PC-3 (cell line): ENCODE measurements at regions not wholly inside any gene's neighbourhood (a gene's known extent, or its start where the extent isn't known, plus 50 kb on each side); places are given as distances from the start of the nearest gene placed in this dataset.

Experiments used
- ATAC-seq: fragments of 200-7000 bp; cut with Tn5 transposase; 2 replicates; pipeline ENCODE4 v1.9.1; 2020; ENCODE audit warnings: mild to moderate bottlenecking, moderate library complexity
- BruUV-seq: library from RNA; stranded (reverse); fragments of 400-500 nt; replicated peaks from 2 replicates; lab custom pipeline; 2021; lab: Mats Ljungman, UMichigan
- CTCF ChIA-PET: fragments of 300-600 bp; sonication (Branson Sonifier 250); formaldehyde crosslinking; loops from one replicate; lab custom pipeline; 2022; ENCODE audit warnings: antibody characterized with exemption; lab: Charles Lee
- POLR2A ChIA-PET: fragments of 300-600 bp; sonication (Branson Sonifier 250); formaldehyde crosslinking; loops from one replicate; lab custom pipeline; 2022; ENCODE audit warnings: antibody characterized with exemption; ENCODE audit not compliant: unreplicated experiment; lab: Charles Lee
- DNase-seq: peaks from one replicate; pipeline ENCODE4 v3.0.0-alpha.2; 2015
- H2AFZ ChIP-seq: fragments of 300-600 bp; sonication (generic); 2 replicates; pipeline ENCODE4 v1.6.0; 2016; ENCODE audit warnings: antibody characterized with exemption, low read length
- H3F3A ChIP-seq: fragments of 300-600 bp; sonication (generic); one replicate; pipeline ENCODE4 v1.6.0; 2017; ENCODE audit warnings: antibody characterized with exemption, low read length, control low read depth, mild to moderate bottlenecking; ENCODE audit not compliant: unreplicated experiment
- H3K27ac ChIP-seq: fragments of 300-600 bp; sonication (generic); 2 replicates; pipeline ENCODE4 v1.5.1; 2016; ENCODE audit warnings: mild to moderate bottlenecking, low read length
- H3K27me3 ChIP-seq: fragments of 300-600 bp; sonication (generic); 2 replicates; pipeline ENCODE4 v1.6.1; 2016; ENCODE audit warnings: low read length, mixed read lengths
- H3K36me3 ChIP-seq: fragments of 300-600 bp; sonication (generic); 2 replicates; pipeline ENCODE4 v1.6.1; 2016; ENCODE audit warnings: low read depth, mixed run types, low read length, mixed read lengths
- H3K4me1 ChIP-seq: fragments of 300-600 bp; sonication (generic); 2 replicates; pipeline ENCODE4 v1.5.1; 2016; ENCODE audit warnings: low read length; ENCODE audit not compliant: insufficient read depth
- H3K4me2 ChIP-seq: fragments of 300-600 bp; sonication (generic); 2 replicates; pipeline ENCODE4 v1.6.0; 2016; ENCODE audit warnings: low read length
- H3K4me3 ChIP-seq: fragments of 300-600 bp; sonication (generic); 2 replicates; pipeline ENCODE4 v1.5.1; 2016; ENCODE audit warnings: mild to moderate bottlenecking, low read length, mixed read lengths
- H3K79me2 ChIP-seq: fragments of 300-600 bp; sonication (generic); 2 replicates; pipeline ENCODE4 v1.6.1; 2017; ENCODE audit warnings: low read length, mixed read lengths
- H3K9ac ChIP-seq: fragments of 300-600 bp; sonication (generic); 2 replicates; pipeline ENCODE4 v1.6.0; 2016; ENCODE audit warnings: mild to moderate bottlenecking, low read length
- H3K9me2 ChIP-seq: fragments of 300-600 bp; sonication (generic); replicated peaks from 2 replicates; pipeline ENCODE4 v1.6.1; 2016; ENCODE audit warnings: mixed run types, low read length, mixed read lengths
- H3K9me3 ChIP-seq: fragments of 300-600 bp; sonication (generic); 2 replicates; pipeline ENCODE4 v1.6.1; 2016; ENCODE audit warnings: low read length, mixed read lengths
- H4K20me1 ChIP-seq: fragments of 300-600 bp; sonication (generic); 2 replicates; pipeline ENCODE4 v1.6.1; 2016; ENCODE audit warnings: low read length, mixed read lengths
- EZH2 ChIP-seq: fragments of 300-600 bp; sonication (generic); IDR thresholded peaks from one replicate; pipeline ENCODE4 v1.6.1; 2017; ENCODE audit warnings: antibody characterized with exemption, mild to moderate bottlenecking, low read length; ENCODE audit not compliant: unreplicated experiment
- EZH2phosphoT487 ChIP-seq: fragments of 300-600 bp; sonication (generic); IDR thresholded peaks from 2 replicates; pipeline ENCODE4 v1.6.1; 2018; ENCODE audit warnings: mild to moderate bottlenecking, antibody characterized with exemption, low read length, borderline replicate concordance
- intact Hi-C: fragments of 100-400 bp; cut with micrococcal nuclease; formaldehyde crosslinking; loops from 2 replicates; pipeline ENCODE4 v1.9.0; 2023
- TF ChIP-seq, protein P1 (sequence below): fragments of 300-600 bp; sonication (generic); conservative IDR thresholded peaks from 2 replicates; pipeline ENCODE4 v1.5.1; 2017; ENCODE audit warnings: antibody characterized with exemption, low read depth, mild to moderate bottlenecking, low read length

DNA sequence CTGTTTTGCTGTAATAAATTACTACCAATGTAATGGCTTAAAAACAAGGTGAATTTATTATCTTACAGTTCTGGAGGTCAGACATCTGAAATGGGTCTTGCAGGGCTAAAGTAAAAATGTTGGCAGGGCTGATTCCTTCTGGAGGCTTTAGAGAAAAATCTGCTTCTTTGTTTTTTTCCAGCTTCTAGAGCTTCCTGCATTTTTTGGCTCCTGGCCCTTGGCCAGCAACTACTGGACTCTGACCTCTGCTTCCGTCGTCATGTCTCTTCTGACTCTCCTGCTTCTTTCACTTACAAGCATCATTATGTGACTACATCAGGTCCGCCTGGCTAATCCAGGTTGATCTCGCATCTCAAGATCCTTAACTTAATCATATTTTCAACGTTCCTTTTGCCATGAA, 350.9 kb downstream of the S1PR1 start:
- Histone ChIP-seq H3K9me3 (no peaks in the 10 kb centered on the region), H2AFZ (no peak overlapping the region), H3K79me2 (no peaks in the 10 kb centered on the region), H3K36me3 (no peaks in the 10 kb centered on the region), H3K27ac (no peak overlapping the region), H3K9me2 (no peaks in the 10 kb centered on the region), H4K20me1 (no peaks in the 10 kb centered on the region), H3K4me2 (no peak overlapping the region), H3F3A (no peaks in the 10 kb centered on the region), H3K9ac (no peak overlapping the region), H3K4me1 (no peaks in the 10 kb centered on the region), H3K4me3 (no peak overlapping the region), H3K27me3 (peaks cover 40% of the 10 kb centered on the region)
- DNase-seq: no peak
- no TSS peak for BruUV-seq
- ChIA-PET CTCF (no interaction called here), POLR2A (no interaction called here)
- intact Hi-C loops: no loop called here
- TF ChIP-seq EZH2phosphoT487 (no peak), EZH2 (no peak)
- TF ChIP-seq, protein P1, sequence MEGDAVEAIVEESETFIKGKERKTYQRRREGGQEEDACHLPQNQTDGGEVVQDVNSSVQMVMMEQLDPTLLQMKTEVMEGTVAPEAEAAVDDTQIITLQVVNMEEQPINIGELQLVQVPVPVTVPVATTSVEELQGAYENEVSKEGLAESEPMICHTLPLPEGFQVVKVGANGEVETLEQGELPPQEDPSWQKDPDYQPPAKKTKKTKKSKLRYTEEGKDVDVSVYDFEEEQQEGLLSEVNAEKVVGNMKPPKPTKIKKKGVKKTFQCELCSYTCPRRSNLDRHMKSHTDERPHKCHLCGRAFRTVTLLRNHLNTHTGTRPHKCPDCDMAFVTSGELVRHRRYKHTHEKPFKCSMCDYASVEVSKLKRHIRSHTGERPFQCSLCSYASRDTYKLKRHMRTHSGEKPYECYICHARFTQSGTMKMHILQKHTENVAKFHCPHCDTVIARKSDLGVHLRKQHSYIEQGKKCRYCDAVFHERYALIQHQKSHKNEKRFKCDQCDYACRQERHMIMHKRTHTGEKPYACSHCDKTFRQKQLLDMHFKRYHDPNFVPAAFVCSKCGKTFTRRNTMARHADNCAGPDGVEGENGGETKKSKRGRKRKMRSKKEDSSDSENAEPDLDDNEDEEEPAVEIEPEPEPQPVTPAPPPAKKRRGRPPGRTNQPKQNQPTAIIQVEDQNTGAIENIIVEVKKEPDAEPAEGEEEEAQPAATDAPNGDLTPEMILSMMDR: no peak
- no peak for ATAC-seq

GRCh38 chr1:101588677-101589076, 351.9 kb downstream of the S1PR1 start:
- H3K4me2 ChIP-seq: no peak overlapping the region
- H3K9ac ChIP-seq: no peak overlapping the region
- ATAC-seq (no peak), DNase-seq (no peak)
- H3K9me3 ChIP-seq: no peaks in the 10 kb centered on the region
- ChIA-PET CTCF (no interaction called here), POLR2A (no interaction called here)
- no peaks in the 10 kb centered on the region for H3K4me1 ChIP-seq
- no peaks in the 10 kb centered on the region for H3K9me2 ChIP-seq
- H3K4me3 ChIP-seq: no peak overlapping the region
- no TSS peak for BruUV-seq
- peaks cover 33% of the 10 kb centered on the region for H3K27me3 ChIP-seq
- H3K27ac ChIP-seq: no peak overlapping the region
- H3F3A ChIP-seq: no peaks in the 10 kb centered on the region
- no peaks in the 10 kb centered on the region for H3K79me2 ChIP-seq
- intact Hi-C loops: no loop called here
- no peaks in the 10 kb centered on the region for H4K20me1 ChIP-seq
- no peak overlapping the region for H2AFZ ChIP-seq
- H3K36me3 ChIP-seq: no peaks in the 10 kb centered on the region
- no peak for TF ChIP-seq EZH2phosphoT487
- TF ChIP-seq, protein P1: no peak

- H3K27me3 ChIP-seq: peaks cover 31% of the 10 kb centered on the region
- TF ChIP-seq EZH2 (no peak), EZH2phosphoT487 (no peak)
- TF ChIP-seq, protein P1: no peak
- no peak overlapping the region for H3K4me3 ChIP-seq
- no peaks in the 10 kb centered on the region for H4K20me1 ChIP-seq
- H3K27ac ChIP-seq: no peak overlapping the region
- BruUV-seq: no TSS peak
- no peaks in the 10 kb centered on the region for H3K36me3 ChIP-seq
- ChIA-PET CTCF (no interaction called here), POLR2A (no interaction called here)
- ATAC-seq: no peak
- no peaks in the 10 kb centered on the region for H3K79me2 ChIP-seq
- H3K9me2 ChIP-seq: no peaks in the 10 kb centered on the region
- H3K4me1 ChIP-seq: no peaks in the 10 kb centered on the region
- no peak overlapping the region for H3K4me2 ChIP-seq
- H3K9me3 ChIP-seq: no peaks in the 10 kb centered on the region
- H3F3A ChIP-seq: no peaks in the 10 kb centered on the region
- no peak for DNase-seq
- no peak overlapping the region for H2AFZ ChIP-seq
- intact Hi-C loops: no loop called here
- H3K9ac ChIP-seq: no peak overlapping the region
Measured at GRCh38 chr1:101592845-101593244, 356.0 kb downstream of the S1PR1 start.
